HCT116 (cell line): ENCODE measurements at regions not wholly inside any gene's neighbourhood (a gene's known extent, or its start where the extent isn't known, plus 50 kb on each side); places are given as distances from the start of the nearest gene placed in this dataset.

Experiments
- ATAC-seq: fragments of 200-7000 bp; cut with Tn5 transposase; 2 replicates; pipeline ENCODE4 v1.9.1; 2020; ENCODE audit warnings: mild to moderate bottlenecking, moderate library complexity
- BruUV-seq: library from RNA; stranded (reverse); fragments of 400-500 nt; replicated peaks from 2 replicates; lab custom pipeline; 2021; lab: Mats Ljungman, UMichigan
- CTCF ChIA-PET: fragments of 300-600 bp; sonication (Branson Sonifier 250); formaldehyde crosslinking; loops from one replicate; lab custom pipeline; 2021; ENCODE audit warnings: antibody characterized with exemption; lab: Charles Lee
- POLR2A ChIA-PET: fragments of 300-600, 350-600 bp; sonication (Branson Sonifier 250); formaldehyde crosslinking; loops from one replicate; lab custom pipeline; 2021; ENCODE audit warnings: antibody characterized with exemption; lab: Charles Lee
- RAD21 ChIA-PET, 2 experiments: fragments of 300-600 bp; sonication (Branson Sonifier 250); formaldehyde crosslinking; loops; one replicate each; lab custom pipeline; 2023; ENCODE audit warnings: low total read pairs in 2 of 2; ENCODE audit not compliant: uncharacterized antibody in 2 of 2, unreplicated experiment in 2 of 2, low non-redundant PET in 1 of 2; lab: Charles Lee
- DNase-seq: peaks from one replicate; pipeline ENCODE4 v3.0.0-alpha.2; 2010; ENCODE audit warnings: low read depth, low spot score
- H2AFZ ChIP-seq: fragments of 200-600 bp; shearing (Covaris generic), sonication (generic); 2 replicates; pipeline ENCODE4 v1.6.1; 2017; ENCODE audit warnings: low read depth, mixed run types, mixed read lengths, antibody characterized with exemption, low read length; ENCODE audit not compliant: poor library complexity, severe bottlenecking
- H3K27ac ChIP-seq: 2 replicates; pipeline ENCODE4 v1.5.1; 2012; ENCODE audit warnings: low read depth, low read length
- H3K27me3 ChIP-seq: fragments of 200-600 bp; sonication (generic); 2 replicates; pipeline ENCODE4 v1.6.1; 2016; ENCODE audit warnings: mixed run types, low read length, mixed read lengths; ENCODE audit not compliant: insufficient read depth
- H3K36me3 ChIP-seq, 2 experiments: fragments of 200-500 bp in 1 of 2; fragments of 200-600 bp in 1 of 2; sonication (Bioruptor generic) in 1 of 2; sonication (generic) in 1 of 2; 2 replicates each; pipeline versions ENCODE4 v1.5.1 to v1.6.1; 2014 to 2016; ENCODE audit warnings: low read length in 2 of 2, inconsistent platforms in 1 of 2, mixed read lengths in 1 of 2, mixed run types in 1 of 2; ENCODE audit not compliant: insufficient read depth in 2 of 2, control insufficient read depth in 1 of 2
- H3K4me1 ChIP-seq, 2 experiments: fragments of 200-600 bp in 1 of 2; sonication (generic) in 1 of 2; 2 replicates each; pipeline versions ENCODE4 v1.5.1 to v1.6.1; 2012 to 2017; ENCODE audit warnings: low read length in 2 of 2, inconsistent platforms in 1 of 2, mild to moderate bottlenecking in 1 of 2, mixed read lengths in 1 of 2, mixed run types in 1 of 2, moderate library complexity in 1 of 2; ENCODE audit not compliant: insufficient read depth in 2 of 2, control insufficient read depth in 1 of 2
- H3K4me2 ChIP-seq: fragments of 200-600 bp; sonication (generic); 2 replicates; pipeline ENCODE4 v1.6.1; 2017; ENCODE audit warnings: mixed run types, low read length, mixed read lengths
- H3K4me3 ChIP-seq, 2 experiments: fragments of 200-600 bp in 1 of 2; sonication (generic) in 1 of 2; replicated peaks in 1 of 2; 2 replicates each; pipeline ENCODE4 v1.5.1; 2011 to 2016; ENCODE audit warnings: low read length in 2 of 2, control low read depth in 1 of 2, low read depth in 1 of 2, mild to moderate bottlenecking in 1 of 2, mixed read lengths in 1 of 2, mixed run types in 1 of 2
- H3K79me2 ChIP-seq: fragments of 200-600 bp; sonication (generic); 2 replicates; pipeline ENCODE4 v1.6.1; 2017; ENCODE audit warnings: mild to moderate bottlenecking, mixed run types, low read length, moderate library complexity, mixed read lengths; ENCODE audit not compliant: insufficient read depth
- H3K9ac ChIP-seq: fragments of 200-600 bp; sonication (generic); 2 replicates; pipeline ENCODE4 v1.6.1; 2016; ENCODE audit warnings: low read length, mixed read lengths
- H3K9me2 ChIP-seq: fragments of 200-600 bp; sonication (generic), shearing (Covaris generic); 2 replicates; pipeline ENCODE4 v1.6.1; 2017; ENCODE audit warnings: mixed run types, mild to moderate bottlenecking, moderate library complexity; ENCODE audit not compliant: insufficient read depth
- H3K9me3 ChIP-seq, 2 experiments: fragments of 200-500 bp in 1 of 2; fragments of 200-600 bp in 1 of 2; sonication (Bioruptor generic) in 1 of 2; sonication (generic) in 1 of 2; 2 replicates each; pipeline ENCODE4 v1.6.1; 2014 to 2017; ENCODE audit warnings: low read length in 2 of 2, mixed read lengths in 2 of 2, inconsistent platforms in 1 of 2, low read depth in 1 of 2, mild to moderate bottlenecking in 1 of 2, mixed run types in 1 of 2, moderate library complexity in 1 of 2; ENCODE audit not compliant: control insufficient read depth in 1 of 2, insufficient read depth in 1 of 2
- H4K20me1 ChIP-seq: fragments of 200-600 bp; sonication (generic), shearing (Covaris generic); 2 replicates; pipeline ENCODE4 v1.6.1; 2017; ENCODE audit warnings: mixed run types, mild to moderate bottlenecking, moderate library complexity; ENCODE audit not compliant: insufficient read depth
- CBX3 ChIP-seq: IDR thresholded peaks from 2 replicates; pipeline ENCODE4 v1.6.1; 2012; ENCODE audit warnings: low read depth
- CEBPB ChIP-seq: IDR thresholded peaks from 2 replicates; pipeline ENCODE4 v1.6.1; 2012; ENCODE audit warnings: low read depth
- CTCF ChIP-seq, 3 experiments: fragments of 200-600 bp in 1 of 3; sonication (generic) in 1 of 3; IDR thresholded peaks in 2 of 3; conservative IDR thresholded peaks in 1 of 3; 2 replicates each; pipeline ENCODE4 v1.5.1; 2012 to 2017; ENCODE audit warnings: low read depth in 2 of 3, low read length in 2 of 3, antibody characterized with exemption in 1 of 3, borderline replicate concordance in 1 of 3, control low read depth in 1 of 3, mild to moderate bottlenecking in 1 of 3, mixed read lengths in 1 of 3, mixed run types in 1 of 3, moderate library complexity in 1 of 3; ENCODE audit not compliant: insufficient read depth in 1 of 3
- EGR1 ChIP-seq: IDR thresholded peaks from 2 replicates; pipeline ENCODE4 v1.6.1; 2012; ENCODE audit warnings: low read depth
- ELF1 ChIP-seq: IDR thresholded peaks from 2 replicates; pipeline ENCODE4 v1.6.1; 2012; ENCODE audit warnings: low read depth, borderline replicate concordance
- EZH2 ChIP-seq: fragments of 200-600 bp; sonication (generic); IDR thresholded peaks from 2 replicates; pipeline ENCODE4 v1.6.1; 2017; ENCODE audit warnings: antibody characterized with exemption, mixed run types
- EZH2phosphoT487 ChIP-seq: fragments of 200-600 bp; IDR thresholded peaks from 2 replicates; pipeline ENCODE4 v1.6.1; 2018; ENCODE audit warnings: antibody characterized with exemption, borderline replicate concordance
- FOSL1 ChIP-seq: IDR thresholded peaks from 2 replicates; pipeline ENCODE4 v1.6.1; 2012; ENCODE audit warnings: low read depth
- JUND ChIP-seq: IDR thresholded peaks from 2 replicates; pipeline ENCODE4 v1.6.1; 2012
- MAX ChIP-seq: IDR thresholded peaks from 2 replicates; pipeline ENCODE4 v1.6.1; 2012
- POLR2A ChIP-seq: IDR thresholded peaks from 2 replicates; pipeline ENCODE4 v1.7.0; 2011; ENCODE audit warnings: borderline replicate concordance; ENCODE audit not compliant: insufficient read depth, insufficient read length; ENCODE audit errors: extremely low read depth
- POLR2AphosphoS5 ChIP-seq: IDR thresholded peaks from 2 replicates; pipeline ENCODE4 v1.6.1; 2011; ENCODE audit warnings: mild to moderate bottlenecking, low read depth, low read length, moderate library complexity
- RAD21 ChIP-seq: IDR thresholded peaks from 2 replicates; pipeline ENCODE4 v1.6.1; 2012; ENCODE audit warnings: low read depth, mild to moderate bottlenecking
- SIN3A ChIP-seq: IDR thresholded peaks from 2 replicates; pipeline ENCODE4 v1.6.1; 2012; ENCODE audit warnings: low read depth
- SP1 ChIP-seq: IDR thresholded peaks from 2 replicates; pipeline ENCODE4 v1.6.1; 2012; ENCODE audit warnings: low read depth
- SRF ChIP-seq: IDR thresholded peaks from 2 replicates; pipeline ENCODE4 v1.6.1; 2012; ENCODE audit warnings: low read depth
- ZFX ChIP-seq: fragments of 450-650 bp; IDR thresholded peaks from 2 replicates; pipeline ENCODE4 v1.6.1; 2017
- ZNF274 ChIP-seq: fragments of 200-500 bp; sonication (Bioruptor generic); IDR thresholded peaks from 2 replicates; pipeline ENCODE4 v1.6.1; 2014; ENCODE audit warnings: mild to moderate bottlenecking, low read depth, low read length, inconsistent platforms
- intact Hi-C: fragments of 100-400 bp; cut with micrococcal nuclease; formaldehyde crosslinking; loops from 2 replicates; pipeline ENCODE4 v1.10.0; 2022

- Histone ChIP-seq H3K79me2 (no peaks in the 10 kb centered on the region), H3K4me1 (no peaks in the 10 kb centered on the region), H3K4me3 (no peak overlapping the region), H3K9me3 (peaks cover 11 to 14% of the 10 kb centered on the region in 2 experiments; a peak in 2 of 4 replicates)
- RAD21 ChIA-PET: no interaction called here
- intact Hi-C loops: no loop called here
- ATAC-seq: no peak
- TF ChIP-seq MAX: no peak
- TF ChIP-seq FOSL1: no peak
- TF ChIP-seq, all 23 proteins: peak for 0
- Histone ChIP-seq H3K27me3 (no peaks in the 10 kb centered on the region), H3K36me3 (no peaks in the 10 kb centered on the region), H3K9me2 (no peaks in the 10 kb centered on the region), H3K27ac (no peak overlapping the region), H4K20me1 (no peaks in the 10 kb centered on the region), H3K4me2 (no peak overlapping the region), H2AFZ (no peak overlapping the region), H3K9ac (no peak overlapping the region)
- no TSS peak for BruUV-seq
- ChIA-PET POLR2A (no interaction called here), CTCF (no interaction called here)
- no peak for DNase-seq
Observed at GRCh38 chr11:92098172-92098571, 126.4 kb upstream of the FAT3 start.

GRCh38 chr11:92087725-92088537 lies 136.7 kb upstream of the FAT3 start:
- Histone ChIP-seq H3K9me3 (peaks cover 3 to 27% of the 10 kb centered on the region in 2 experiments; a peak in 3 of 4 replicates), H3K79me2 (no peaks in the 10 kb centered on the region), H3K4me2 (no peak overlapping the region), H3K9me2 (no peaks in the 10 kb centered on the region), H2AFZ (no peak overlapping the region), H3K9ac (no peak overlapping the region), H4K20me1 (no peaks in the 10 kb centered on the region), H3K4me3 (no peak overlapping the region), H3K27me3 (no peaks in the 10 kb centered on the region), H3K27ac (no peak overlapping the region), H3K36me3 (no peaks in the 10 kb centered on the region), H3K4me1 (no peaks in the 10 kb centered on the region)
- intact Hi-C loops: no loop called here
- BruUV-seq: no TSS peak
- CTCF ChIA-PET: no interaction called here
- POLR2A ChIA-PET: no interaction called here
- ATAC-seq: no peak
- RAD21 ChIA-PET: no interaction called here
- no peak for DNase-seq
- TF ChIP-seq RAD21 (no peak), EGR1 (no peak), SRF (no peak), CTCF (IDR thresholded peaks at IDR 0.05 in 2 of 3, conservative IDR thresholded peaks at IDR 0.05 in 1 of 3; ENCODE audit: borderline replicate concordance in 1 of 3, insufficient read depth in 1 of 3, low read depth in 2 of 3, low read length in 2 of 3) (no peak), EZH2phosphoT487 (no peak), JUND (no peak), CBX3 (no peak), EZH2 (no peak), SP1 (no peak), POLR2A (no peak), ELF1 (no peak), CEBPB (no peak), POLR2AphosphoS5 (no peak), ZFX (no peak), SIN3A (no peak), ZNF274 (no peak), MAX (no peak)
